Neural cell (in vitro differentiated cells): ENCODE measurements at regions not wholly inside any gene's neighbourhood (a gene's known extent, or its start where the extent isn't known, plus 50 kb on each side); places are given as distances from the start of the nearest gene placed in this dataset.

Experiments used
- EP300 ChIP-seq: fragments of 450-650 bp; conservative IDR thresholded peaks from 2 replicates; pipeline ENCODE4 v1.6.1; 2014; ENCODE audit warnings: antibody characterized with exemption, mild to moderate bottlenecking, moderate library complexity; ENCODE audit not compliant: poor library complexity, severe bottlenecking
- EZH2 ChIP-seq: fragments of 200-600, 300-800 bp; shearing (Covaris generic), sonication (generic); IDR thresholded peaks from 2 replicates; pipeline ENCODE4 v1.6.1; 2014; ENCODE audit warnings: antibody characterized with exemption, low read length, borderline replicate concordance, mild to moderate bottlenecking; ENCODE audit not compliant: insufficient read depth, poor library complexity, severe bottlenecking
- POLR2AphosphoS5 ChIP-seq: IDR thresholded peaks from 2 replicates; pipeline ENCODE4 v1.6.1; 2012
- SMC3 ChIP-seq: fragments of 450-650 bp; conservative IDR thresholded peaks from 2 replicates; pipeline ENCODE4 v1.6.1; 2014; ENCODE audit warnings: antibody characterized with exemption, mild to moderate bottlenecking, moderate library complexity; ENCODE audit not compliant: poor library complexity
- TF ChIP-seq, protein P1 (sequence below): fragments of 450-650 bp; IDR thresholded peaks from 2 replicates; pipeline ENCODE4 v1.5.1; 2014; ENCODE audit warnings: antibody characterized with exemption, mild to moderate bottlenecking, moderate library complexity; ENCODE audit not compliant: poor library complexity, severe bottlenecking
- TF ChIP-seq, protein P2 (sequence below): IDR thresholded peaks from 2 replicates; pipeline ENCODE4 v1.6.1; 2012; ENCODE audit warnings: borderline replicate concordance

DNA sequence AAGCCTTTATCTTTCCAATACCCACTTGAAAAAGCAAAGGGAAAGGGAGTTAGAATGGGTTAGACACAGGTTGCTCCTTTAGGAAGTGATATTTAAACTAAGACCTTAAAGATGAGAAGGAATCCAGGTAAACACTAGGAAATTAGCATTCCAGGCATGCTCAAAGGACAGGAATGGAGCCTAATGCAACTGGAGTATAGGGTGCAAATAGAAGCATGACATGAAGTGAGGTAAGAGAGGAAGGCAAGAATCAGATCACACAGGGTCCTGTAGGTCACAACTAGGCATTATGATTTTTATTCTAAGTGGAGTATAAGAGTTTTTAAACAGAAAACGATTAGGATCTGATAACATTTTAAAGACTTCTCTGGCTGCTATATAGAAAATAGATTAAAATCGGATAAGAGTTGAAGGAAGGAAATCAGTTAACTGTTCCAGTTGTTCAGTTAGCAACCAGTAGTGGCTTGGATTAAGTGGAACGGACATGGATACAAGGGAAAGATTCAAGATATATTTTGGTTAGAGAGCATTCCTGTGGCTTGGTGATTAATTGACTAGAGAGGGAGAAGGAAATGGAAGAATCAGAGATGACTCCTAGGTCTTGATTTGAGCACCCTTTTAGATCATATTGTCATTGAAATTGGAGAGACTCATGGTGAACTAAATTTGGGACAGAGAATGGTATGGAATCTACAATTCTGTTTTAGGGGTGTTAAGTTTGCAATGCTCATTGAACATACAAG lies 95.9 kb downstream of the FBXO4 start:
- TF ChIP-seq EP300 (no peak), SMC3 (no peak), EZH2 (no peak), POLR2AphosphoS5 (no peak)
- TF ChIP-seq, protein P1, sequence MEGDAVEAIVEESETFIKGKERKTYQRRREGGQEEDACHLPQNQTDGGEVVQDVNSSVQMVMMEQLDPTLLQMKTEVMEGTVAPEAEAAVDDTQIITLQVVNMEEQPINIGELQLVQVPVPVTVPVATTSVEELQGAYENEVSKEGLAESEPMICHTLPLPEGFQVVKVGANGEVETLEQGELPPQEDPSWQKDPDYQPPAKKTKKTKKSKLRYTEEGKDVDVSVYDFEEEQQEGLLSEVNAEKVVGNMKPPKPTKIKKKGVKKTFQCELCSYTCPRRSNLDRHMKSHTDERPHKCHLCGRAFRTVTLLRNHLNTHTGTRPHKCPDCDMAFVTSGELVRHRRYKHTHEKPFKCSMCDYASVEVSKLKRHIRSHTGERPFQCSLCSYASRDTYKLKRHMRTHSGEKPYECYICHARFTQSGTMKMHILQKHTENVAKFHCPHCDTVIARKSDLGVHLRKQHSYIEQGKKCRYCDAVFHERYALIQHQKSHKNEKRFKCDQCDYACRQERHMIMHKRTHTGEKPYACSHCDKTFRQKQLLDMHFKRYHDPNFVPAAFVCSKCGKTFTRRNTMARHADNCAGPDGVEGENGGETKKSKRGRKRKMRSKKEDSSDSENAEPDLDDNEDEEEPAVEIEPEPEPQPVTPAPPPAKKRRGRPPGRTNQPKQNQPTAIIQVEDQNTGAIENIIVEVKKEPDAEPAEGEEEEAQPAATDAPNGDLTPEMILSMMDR: no peak
- TF ChIP-seq, protein P2, sequence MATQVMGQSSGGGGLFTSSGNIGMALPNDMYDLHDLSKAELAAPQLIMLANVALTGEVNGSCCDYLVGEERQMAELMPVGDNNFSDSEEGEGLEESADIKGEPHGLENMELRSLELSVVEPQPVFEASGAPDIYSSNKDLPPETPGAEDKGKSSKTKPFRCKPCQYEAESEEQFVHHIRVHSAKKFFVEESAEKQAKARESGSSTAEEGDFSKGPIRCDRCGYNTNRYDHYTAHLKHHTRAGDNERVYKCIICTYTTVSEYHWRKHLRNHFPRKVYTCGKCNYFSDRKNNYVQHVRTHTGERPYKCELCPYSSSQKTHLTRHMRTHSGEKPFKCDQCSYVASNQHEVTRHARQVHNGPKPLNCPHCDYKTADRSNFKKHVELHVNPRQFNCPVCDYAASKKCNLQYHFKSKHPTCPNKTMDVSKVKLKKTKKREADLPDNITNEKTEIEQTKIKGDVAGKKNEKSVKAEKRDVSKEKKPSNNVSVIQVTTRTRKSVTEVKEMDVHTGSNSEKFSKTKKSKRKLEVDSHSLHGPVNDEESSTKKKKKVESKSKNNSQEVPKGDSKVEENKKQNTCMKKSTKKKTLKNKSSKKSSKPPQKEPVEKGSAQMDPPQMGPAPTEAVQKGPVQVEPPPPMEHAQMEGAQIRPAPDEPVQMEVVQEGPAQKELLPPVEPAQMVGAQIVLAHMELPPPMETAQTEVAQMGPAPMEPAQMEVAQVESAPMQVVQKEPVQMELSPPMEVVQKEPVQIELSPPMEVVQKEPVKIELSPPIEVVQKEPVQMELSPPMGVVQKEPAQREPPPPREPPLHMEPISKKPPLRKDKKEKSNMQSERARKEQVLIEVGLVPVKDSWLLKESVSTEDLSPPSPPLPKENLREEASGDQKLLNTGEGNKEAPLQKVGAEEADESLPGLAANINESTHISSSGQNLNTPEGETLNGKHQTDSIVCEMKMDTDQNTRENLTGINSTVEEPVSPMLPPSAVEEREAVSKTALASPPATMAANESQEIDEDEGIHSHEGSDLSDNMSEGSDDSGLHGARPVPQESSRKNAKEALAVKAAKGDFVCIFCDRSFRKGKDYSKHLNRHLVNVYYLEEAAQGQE: no peak
